ENCODE measurements at regions not wholly inside any gene's neighbourhood (a gene's known extent, or its start where the extent isn't known, plus 50 kb on each side); places are given as distances from the start of the nearest gene placed in this dataset.

- TF ChIP-seq CHD7 (IDR thresholded peaks at IDR 0.05; ENCODE audit: insufficient replicate concordance, low read length), result no peak
- TF ChIP-seq EGR1 (IDR thresholded peaks at IDR 0.05; ENCODE audit: borderline replicate concordance, low read depth, low read length), result no peak
- TF ChIP-seq POU5F1 (IDR thresholded peaks at IDR 0.05; ENCODE audit: low read depth, low read length), result no peak
- no peak for TF ChIP-seq JUN (IDR thresholded peaks at IDR 0.05; ENCODE audit: low read depth, low read length)
- TF ChIP-seq TAF7 (optimal IDR thresholded peaks at IDR 0.05; ENCODE audit: borderline replicate concordance, low read depth, low read length), result no peak
- TF ChIP-seq RNF2 (IDR thresholded peaks at IDR 0.05; ENCODE audit: borderline replicate concordance, low read depth, low read length, missing control alignments, poor library complexity, severe bottlenecking), result no peak
- no peak for TF ChIP-seq EP300 (IDR thresholded peaks at IDR 0.05; ENCODE audit: borderline replicate concordance in 1 of 2, low read depth in 2 of 2, low read length in 2 of 2)
- no peak for TF ChIP-seq SIN3A (conservative IDR thresholded peaks at IDR 0.05 in 1 of 2, IDR thresholded peaks at IDR 0.05 in 1 of 2; ENCODE audit: low read depth in 1 of 2, low read length in 2 of 2)
- no peak for TF ChIP-seq PHF8 (conservative IDR thresholded peaks at IDR 0.05; ENCODE audit: low read depth, low read length)
- no peak for TF ChIP-seq JUND (IDR thresholded peaks at IDR 0.05; ENCODE audit: low read length)
- no peak for TF ChIP-seq SAP30 (IDR thresholded peaks at IDR 0.05; ENCODE audit: insufficient read depth, insufficient replicate concordance, low read length)
These were observed 358.6 kb downstream of the SIPA1L2 start (continued) for GRCh38 chr1:232271299-232271698.

All from H1 (cell line).